OCI-LY7 (cell line): ENCODE measurements at regions not wholly inside any gene's neighbourhood (a gene's known extent, or its start where the extent isn't known, plus 50 kb on each side); places are given as distances from the start of the nearest gene placed in this dataset.

ENCODE experiments used
- BruUV-seq: library from RNA; stranded (reverse); fragments of 400-500 nt; replicated peaks from 2 replicates; lab custom pipeline; 2021; lab: Mats Ljungman, UMichigan
- CTCF ChIA-PET: fragments of 300-600 bp; sonication (Branson Sonifier 250); formaldehyde crosslinking; loops from one replicate; lab custom pipeline; 2022; ENCODE audit warnings: antibody characterized with exemption; ENCODE audit not compliant: unreplicated experiment; lab: Charles Lee
- POLR2A ChIA-PET: fragments of 300-600 bp; sonication (Branson Sonifier 250); formaldehyde crosslinking; loops from one replicate; lab custom pipeline; 2022; ENCODE audit warnings: antibody characterized with exemption; lab: Charles Lee
- DNase-seq: peaks from one replicate; pipeline ENCODE4 v3.0.0-alpha.2; 2015; ENCODE audit warnings: low spot score
- H2AFZ ChIP-seq: fragments of 200-600 bp; sonication (generic), shearing (Covaris generic); 2 replicates; pipeline ENCODE4 v1.6.1; 2014; ENCODE audit warnings: mild to moderate bottlenecking, antibody characterized with exemption, low read length, moderate library complexity
- H3K27ac ChIP-seq: fragments of 200-600 bp; sonication (generic); 2 replicates; pipeline ENCODE4 v1.5.1; 2014; ENCODE audit warnings: mixed run types, low read depth, mild to moderate bottlenecking, moderate library complexity, low read length, inconsistent platforms; ENCODE audit not compliant: poor library complexity, severe bottlenecking
- H3K36me3 ChIP-seq: fragments of 200-600 bp; sonication (generic); 2 replicates; pipeline ENCODE4 v1.6.1; 2014; ENCODE audit warnings: mild to moderate bottlenecking, antibody characterized with exemption, low read length, moderate library complexity, mixed read lengths; ENCODE audit not compliant: insufficient read depth
- H3K4me1 ChIP-seq: fragments of 200-600 bp; sonication (generic); 2 replicates; pipeline ENCODE4 v1.5.1; 2014; ENCODE audit warnings: mild to moderate bottlenecking, low read length; ENCODE audit not compliant: insufficient read depth, poor library complexity, severe bottlenecking
- H3K4me2 ChIP-seq: fragments of 200-600 bp; sonication (generic); 2 replicates; pipeline ENCODE4 v1.6.1; 2014; ENCODE audit warnings: mild to moderate bottlenecking, low read length
- H3K4me3 ChIP-seq: fragments of 200-600 bp; sonication (generic); 2 replicates; pipeline ENCODE4 v1.5.1; 2014; ENCODE audit warnings: mild to moderate bottlenecking, low read depth, low read length; ENCODE audit not compliant: poor library complexity, severe bottlenecking
- H3K79me2 ChIP-seq: fragments of 200-600 bp; sonication (generic); 2 replicates; pipeline ENCODE4 v1.6.1; 2016; ENCODE audit warnings: low read depth, mild to moderate bottlenecking, low read length, moderate library complexity, mixed read lengths; ENCODE audit not compliant: insufficient read depth
- H3K9me2 ChIP-seq: fragments of 200-600 bp; sonication (generic); 2 replicates; pipeline ENCODE4 v1.6.1; 2016; ENCODE audit warnings: mild to moderate bottlenecking, low read length, mixed read lengths; ENCODE audit not compliant: insufficient read depth
- H3K9me3 ChIP-seq: fragments of 200-600 bp; sonication (generic); 2 replicates; pipeline ENCODE4 v1.6.1; 2014; ENCODE audit warnings: mild to moderate bottlenecking, mixed run types, low read length, mixed read lengths
- H4K20me1 ChIP-seq: fragments of 200-600 bp; sonication (generic); 2 replicates; pipeline ENCODE4 v1.6.1; 2014; ENCODE audit warnings: mild to moderate bottlenecking, antibody characterized with exemption, low read length, moderate library complexity, mixed read lengths; ENCODE audit not compliant: insufficient read depth
- EZH2phosphoT487 ChIP-seq: fragments of 200-600 bp; sonication (generic); IDR thresholded peaks from 2 replicates; pipeline ENCODE4 v1.6.1; 2018; ENCODE audit warnings: low read depth, borderline replicate concordance, mild to moderate bottlenecking, mixed run types, antibody characterized with exemption, low read length, moderate library complexity, mixed read lengths
- intact Hi-C: fragments of 100-400 bp; cut with micrococcal nuclease; formaldehyde crosslinking; loops from one replicate; pipeline ENCODE4 v1.10.0; 2022; ENCODE audit not compliant: unreplicated experiment
- TF ChIP-seq, protein P1 (sequence below): fragments of 200-600 bp; sonication (generic); conservative IDR thresholded peaks from 2 replicates; pipeline ENCODE4 v1.5.1; 2014; ENCODE audit warnings: mild to moderate bottlenecking, antibody characterized with exemption, low read length, moderate library complexity, mixed read lengths

DNA sequence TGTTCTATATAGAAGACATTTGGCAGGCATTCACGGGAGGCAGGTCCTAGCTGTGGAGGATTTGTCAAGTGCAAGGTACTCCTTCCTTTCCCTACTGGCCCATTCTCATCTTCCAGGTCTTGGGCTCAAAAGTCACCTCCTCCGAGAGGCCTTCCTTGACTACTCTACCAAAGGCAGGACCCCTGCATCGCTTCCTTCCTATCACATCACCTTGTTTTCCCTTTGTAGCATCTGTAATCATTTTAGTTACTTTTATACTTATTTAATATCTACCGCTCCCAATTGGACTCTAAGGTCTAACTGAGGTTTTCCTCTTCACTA is 296.8 kb upstream of the KAZN start:
- H3K4me3 ChIP-seq, result no peak overlapping the region
- POLR2A ChIA-PET, result no interaction called here
- H2AFZ ChIP-seq, result no peak overlapping the region
- intact Hi-C loops, result no loop called here
- H3K9me3 ChIP-seq, result no peaks in the 10 kb centered on the region
- no peaks in the 10 kb centered on the region for H3K36me3 ChIP-seq
- CTCF ChIA-PET, result no interaction called here
- no peak for DNase-seq
- H3K79me2 ChIP-seq, result no peaks in the 10 kb centered on the region
- no peak overlapping the region for H3K27ac ChIP-seq
- TF ChIP-seq, protein P1, sequence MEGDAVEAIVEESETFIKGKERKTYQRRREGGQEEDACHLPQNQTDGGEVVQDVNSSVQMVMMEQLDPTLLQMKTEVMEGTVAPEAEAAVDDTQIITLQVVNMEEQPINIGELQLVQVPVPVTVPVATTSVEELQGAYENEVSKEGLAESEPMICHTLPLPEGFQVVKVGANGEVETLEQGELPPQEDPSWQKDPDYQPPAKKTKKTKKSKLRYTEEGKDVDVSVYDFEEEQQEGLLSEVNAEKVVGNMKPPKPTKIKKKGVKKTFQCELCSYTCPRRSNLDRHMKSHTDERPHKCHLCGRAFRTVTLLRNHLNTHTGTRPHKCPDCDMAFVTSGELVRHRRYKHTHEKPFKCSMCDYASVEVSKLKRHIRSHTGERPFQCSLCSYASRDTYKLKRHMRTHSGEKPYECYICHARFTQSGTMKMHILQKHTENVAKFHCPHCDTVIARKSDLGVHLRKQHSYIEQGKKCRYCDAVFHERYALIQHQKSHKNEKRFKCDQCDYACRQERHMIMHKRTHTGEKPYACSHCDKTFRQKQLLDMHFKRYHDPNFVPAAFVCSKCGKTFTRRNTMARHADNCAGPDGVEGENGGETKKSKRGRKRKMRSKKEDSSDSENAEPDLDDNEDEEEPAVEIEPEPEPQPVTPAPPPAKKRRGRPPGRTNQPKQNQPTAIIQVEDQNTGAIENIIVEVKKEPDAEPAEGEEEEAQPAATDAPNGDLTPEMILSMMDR, result no peak
- no peak for TF ChIP-seq EZH2phosphoT487
- H4K20me1 ChIP-seq, result no peaks in the 10 kb centered on the region
- BruUV-seq, result no TSS peak
- H3K4me1 ChIP-seq, result peaks cover 94% of the 10 kb centered on the region
- H3K4me2 ChIP-seq, result no peak overlapping the region
- H3K9me2 ChIP-seq, result no peaks in the 10 kb centered on the region

DNA sequence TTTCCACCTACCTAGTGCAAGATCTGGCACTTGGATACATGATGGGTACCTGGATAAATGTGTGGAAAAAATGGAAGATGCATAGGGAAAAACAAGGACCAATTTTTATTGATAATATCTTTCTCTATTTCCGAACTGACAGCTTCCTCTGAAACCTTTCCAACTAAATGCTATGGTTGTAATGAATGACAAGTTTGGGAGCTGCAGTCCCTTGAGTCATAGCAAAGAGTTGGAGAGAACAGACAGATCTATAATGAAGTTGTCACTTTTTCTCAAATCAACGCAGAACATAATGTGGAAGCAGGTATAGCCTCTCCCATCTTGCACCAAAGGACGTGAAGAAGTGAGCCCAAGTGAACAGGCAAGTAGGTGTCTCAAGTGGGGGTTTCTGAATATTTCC is 296.5 kb upstream of the KAZN start:
- BruUV-seq, result no TSS peak
- Histone ChIP-seq H3K9me3 (0 out of 2 replicates have a peak, but pooled peaks cover 2% of the 10 kb centered on the region), H3K4me2 (no peak overlapping the region), H3K27ac (no peak overlapping the region), H4K20me1 (no peaks in the 10 kb centered on the region), H3K4me1 (peaks cover 94% of the 10 kb centered on the region), H3K4me3 (no peak overlapping the region), H3K79me2 (no peaks in the 10 kb centered on the region), H3K9me2 (no peaks in the 10 kb centered on the region), H3K36me3 (no peaks in the 10 kb centered on the region), H2AFZ (peak overlapping the region; percentile 7; the same call in 1 of the 2 replicates)
- CTCF ChIA-PET, result no interaction called here
- intact Hi-C loops, result no loop called here
- no peak for DNase-seq
- TF ChIP-seq, protein P1, result no peak
- TF ChIP-seq EZH2phosphoT487, result no peak
- POLR2A ChIA-PET, result no interaction called here

DNA sequence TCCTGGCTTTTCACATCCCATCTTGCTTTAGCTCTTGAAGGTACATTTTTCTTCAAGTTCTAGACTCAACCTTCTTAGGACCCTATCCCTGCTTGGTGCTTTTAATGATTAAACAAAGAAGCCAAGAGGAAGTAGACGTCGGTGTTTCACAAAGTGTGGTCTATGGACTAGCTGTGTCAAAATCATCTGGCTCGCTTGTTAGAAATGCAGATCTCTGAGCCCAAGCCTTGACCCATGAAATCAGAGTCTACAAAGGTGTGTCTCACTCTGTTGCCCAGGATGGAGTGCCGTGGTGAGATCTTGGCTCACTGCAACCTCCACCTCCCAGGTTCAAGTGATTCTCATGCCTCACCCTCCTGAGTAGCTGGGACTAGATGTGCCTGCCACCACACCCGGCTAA is 295.5 kb upstream of the KAZN start:
- Histone ChIP-seq H4K20me1 (no peaks in the 10 kb centered on the region), H3K27ac (no peak overlapping the region), H2AFZ (peak overlapping the region; percentile 7; the same call in 1 of the 2 replicates), H3K9me3 (peaks cover 8% of the 10 kb centered on the region; the same call in 1 of the 2 replicates), H3K9me2 (no peaks in the 10 kb centered on the region), H3K4me3 (no peak overlapping the region), H3K4me2 (no peak overlapping the region), H3K4me1 (peaks cover 94% of the 10 kb centered on the region), H3K79me2 (no peaks in the 10 kb centered on the region), H3K36me3 (no peaks in the 10 kb centered on the region)
- no peak for DNase-seq
- no TSS peak for BruUV-seq
- TF ChIP-seq, protein P1, result no peak
- no peak for TF ChIP-seq EZH2phosphoT487
- intact Hi-C loops, result no loop called here
- CTCF ChIA-PET, result interaction anchor here (1.0 kb wide), 1 partner anchor 30 kb away, joined by 4 read pairs; no protein-coding TSS in a partner anchor
- POLR2A ChIA-PET, result no interaction called here
